ENCODE measurements at regions not wholly inside any gene's neighbourhood (a gene's known extent, or its start where the extent isn't known, plus 50 kb on each side); places are given as distances from the start of the nearest gene placed in this dataset.

GRCh38 chr14:51525739-51526138 lies 126.0 kb upstream of the FRMD6 start:
- Histone ChIP-seq H3K27ac (no peak overlapping the region), H3K36me3 (ENCODE audit: insufficient read depth, low read length) (no peaks in the 10 kb centered on the region), H3K9me3 (ENCODE audit: low read depth, low read length) (no peaks in the 10 kb centered on the region), H3K9ac (ENCODE audit: insufficient read length) (no peak overlapping the region), H3K4me3 (no peak overlapping the region)
- no peak for TF ChIP-seq FOXP2 (optimal IDR thresholded peaks at IDR 0.05; ENCODE audit: control extremely low read depth, extremely low read length, insufficient read depth)
- TF ChIP-seq EZH2 (IDR thresholded peaks at IDR 0.05): no peak
- TF ChIP-seq POLR2AphosphoS5 (IDR thresholded peaks at IDR 0.05; ENCODE audit: borderline replicate concordance, low read depth, low read length): no peak
- DNase-seq (ENCODE audit: low read depth, low spot score): no peak

- no peaks in the 10 kb centered on the region for H3K36me3 ChIP-seq (ENCODE audit: insufficient read depth, low read length)
- no peaks in the 10 kb centered on the region for H3K9me3 ChIP-seq (ENCODE audit: low read depth, low read length)
- H3K4me3 ChIP-seq: no peak overlapping the region
- H3K27ac ChIP-seq: no peak overlapping the region
- H3K9ac ChIP-seq (ENCODE audit: insufficient read length): no peak overlapping the region
- no peak for DNase-seq (ENCODE audit: low read depth, low spot score)
- TF ChIP-seq FOXP2 (optimal IDR thresholded peaks at IDR 0.05; ENCODE audit: control extremely low read depth, extremely low read length, insufficient read depth) (no peak), EZH2 (IDR thresholded peaks at IDR 0.05) (no peak), POLR2AphosphoS5 (IDR thresholded peaks at IDR 0.05; ENCODE audit: borderline replicate concordance, low read depth, low read length) (no peak)
Measured at GRCh38 chr14:51527073-51527472, 124.6 kb upstream of the FRMD6 start.

GRCh38 chr14:51529736-51530135 lies 122.0 kb upstream of the FRMD6 start:
- no peak for DNase-seq (ENCODE audit: low read depth, low spot score)

DNA sequence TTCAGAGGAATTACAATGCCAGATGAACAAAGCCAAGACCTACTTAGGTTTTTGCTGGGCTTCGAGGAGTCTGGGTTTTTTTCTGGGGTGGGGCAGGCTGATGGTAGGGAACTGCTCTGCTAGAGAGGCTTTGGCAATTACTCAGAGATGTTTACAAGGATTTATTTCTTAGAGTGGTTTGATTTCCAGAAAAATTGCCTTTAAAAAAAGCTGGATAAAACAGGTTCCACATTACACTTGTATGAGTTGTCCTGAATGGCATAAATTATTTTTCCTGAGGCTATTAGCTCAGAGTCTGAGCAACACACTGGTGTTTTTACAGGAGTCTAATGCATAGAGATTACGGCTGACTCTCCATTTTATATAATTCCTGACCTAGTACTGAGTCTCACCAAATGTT lies 118.5 kb upstream of the FRMD6 start:
- Histone ChIP-seq H3K9me3 (ENCODE audit: low read depth, low read length) (peaks cover 3% of the 10 kb centered on the region; the same call in 1 of the 2 replicates), H3K27ac (no peak overlapping the region), H3K9ac (ENCODE audit: insufficient read length) (no peak overlapping the region), H3K36me3 (ENCODE audit: insufficient read depth, low read length) (no peaks in the 10 kb centered on the region), H3K4me3 (no peak overlapping the region)
- TF ChIP-seq FOXP2 (optimal IDR thresholded peaks at IDR 0.05; ENCODE audit: control extremely low read depth, extremely low read length, insufficient read depth) (no peak), EZH2 (IDR thresholded peaks at IDR 0.05) (no peak), POLR2AphosphoS5 (IDR thresholded peaks at IDR 0.05; ENCODE audit: borderline replicate concordance, low read depth, low read length) (no peak)
- DNase-seq (ENCODE audit: low read depth, low spot score): no peak

More at GRCh38 chr14:51529736-51530135, 122.0 kb upstream of the FRMD6 start:
- Histone ChIP-seq H3K9ac (ENCODE audit: insufficient read length) (no peak overlapping the region), H3K9me3 (ENCODE audit: low read depth, low read length) (no peaks in the 10 kb centered on the region), H3K4me3 (no peak overlapping the region), H3K36me3 (ENCODE audit: insufficient read depth, low read length) (no peaks in the 10 kb centered on the region), H3K27ac (no peak overlapping the region)
- TF ChIP-seq POLR2AphosphoS5 (IDR thresholded peaks at IDR 0.05; ENCODE audit: borderline replicate concordance, low read depth, low read length): no peak
- no peak for TF ChIP-seq FOXP2 (optimal IDR thresholded peaks at IDR 0.05; ENCODE audit: control extremely low read depth, extremely low read length, insufficient read depth)
- no peak for TF ChIP-seq EZH2 (IDR thresholded peaks at IDR 0.05)

- no peak overlapping the region for H3K27ac ChIP-seq
Measured at GRCh38 chr14:51533872-51534553, 117.7 kb upstream of the FRMD6 start.

DNA sequence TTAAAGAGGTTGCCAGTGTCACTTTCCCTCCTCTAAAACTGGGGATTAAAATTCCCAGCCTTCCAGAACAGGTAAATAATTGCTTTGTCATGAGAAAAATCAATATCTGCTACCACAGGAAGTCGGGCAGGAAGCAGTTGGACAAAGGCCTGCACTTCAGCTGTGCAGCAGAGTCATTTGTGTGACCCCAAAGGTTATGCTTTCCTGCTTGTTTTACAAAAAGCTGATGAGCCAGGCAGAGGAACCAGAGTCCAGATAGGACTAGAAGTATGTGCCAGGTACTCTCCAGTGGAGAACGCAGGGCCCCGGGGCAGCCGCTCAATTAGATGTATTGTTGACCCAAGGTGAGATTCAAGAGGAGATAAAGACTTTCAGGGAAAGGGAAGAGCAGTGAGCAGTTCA lies 117.1 kb upstream of the FRMD6 start:
- Histone ChIP-seq H3K4me3 (no peak overlapping the region), H3K9ac (ENCODE audit: insufficient read length) (no peak overlapping the region), H3K9me3 (ENCODE audit: low read depth, low read length) (peaks cover 3% of the 10 kb centered on the region; the same call in 1 of the 2 replicates), H3K27ac (no peak overlapping the region), H3K36me3 (ENCODE audit: insufficient read depth, low read length) (no peaks in the 10 kb centered on the region)
- TF ChIP-seq FOXP2 (optimal IDR thresholded peaks at IDR 0.05; ENCODE audit: control extremely low read depth, extremely low read length, insufficient read depth): no peak
- no peak for TF ChIP-seq EZH2 (IDR thresholded peaks at IDR 0.05)
- no peak for TF ChIP-seq POLR2AphosphoS5 (IDR thresholded peaks at IDR 0.05; ENCODE audit: borderline replicate concordance, low read depth, low read length)
- no peak for DNase-seq (ENCODE audit: low read depth, low spot score)

More at GRCh38 chr14:51533872-51534553, 117.7 kb upstream of the FRMD6 start:
- H3K9me3 ChIP-seq (ENCODE audit: low read depth, low read length): peaks cover 3% of the 10 kb centered on the region; the same call in 1 of the 2 replicates
- H3K36me3 ChIP-seq (ENCODE audit: insufficient read depth, low read length): no peaks in the 10 kb centered on the region
- DNase-seq (ENCODE audit: low read depth, low spot score): no peak
- H3K9ac ChIP-seq (ENCODE audit: insufficient read length): no peak overlapping the region
- H3K4me3 ChIP-seq: no peak overlapping the region
- TF ChIP-seq POLR2AphosphoS5 (IDR thresholded peaks at IDR 0.05; ENCODE audit: borderline replicate concordance, low read depth, low read length): no peak
- no peak for TF ChIP-seq EZH2 (IDR thresholded peaks at IDR 0.05)
- no peak for TF ChIP-seq FOXP2 (optimal IDR thresholded peaks at IDR 0.05; ENCODE audit: control extremely low read depth, extremely low read length, insufficient read depth)

DNA sequence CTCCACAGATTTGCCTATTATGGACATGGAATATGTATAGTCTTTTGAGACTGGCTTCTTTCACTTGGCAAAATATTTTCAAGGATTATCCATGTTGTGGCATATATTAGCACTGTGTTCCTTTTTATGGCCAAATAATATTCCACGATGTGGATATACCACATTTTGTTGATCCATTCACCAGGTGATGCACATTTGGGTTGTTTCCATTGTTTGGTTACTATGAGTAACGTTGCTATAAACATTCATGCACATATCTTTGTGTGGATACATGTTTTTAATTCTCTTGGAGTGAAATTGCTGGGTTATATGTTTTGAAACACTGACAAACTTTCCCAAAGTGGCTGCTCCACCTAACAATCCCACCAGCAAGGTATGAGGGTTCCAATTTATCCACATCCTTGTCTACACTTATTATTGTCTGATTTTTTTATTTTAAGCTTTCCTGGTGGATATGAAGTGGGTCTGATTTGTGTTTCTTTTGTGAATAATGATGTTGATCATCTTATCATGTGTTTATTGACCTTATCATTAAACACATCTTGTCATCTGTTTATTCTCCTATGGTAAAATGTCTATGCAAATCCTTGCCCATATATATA lies 116.2 kb upstream of the FRMD6 start:
- H3K4me3 ChIP-seq: no peak overlapping the region
- DNase-seq (ENCODE audit: low read depth, low spot score): no peak
- no peak overlapping the region for H3K9ac ChIP-seq (ENCODE audit: insufficient read length)
- TF ChIP-seq EZH2 (IDR thresholded peaks at IDR 0.05) (no peak), FOXP2 (optimal IDR thresholded peaks at IDR 0.05; ENCODE audit: control extremely low read depth, extremely low read length, insufficient read depth) (no peak), POLR2AphosphoS5 (IDR thresholded peaks at IDR 0.05; ENCODE audit: borderline replicate concordance, low read depth, low read length) (no peak)
- peaks cover 3% of the 10 kb centered on the region; the same call in 1 of the 2 replicates for H3K9me3 ChIP-seq (ENCODE audit: low read depth, low read length)
- H3K36me3 ChIP-seq (ENCODE audit: insufficient read depth, low read length): no peaks in the 10 kb centered on the region
- no peak overlapping the region for H3K27ac ChIP-seq

DNA sequence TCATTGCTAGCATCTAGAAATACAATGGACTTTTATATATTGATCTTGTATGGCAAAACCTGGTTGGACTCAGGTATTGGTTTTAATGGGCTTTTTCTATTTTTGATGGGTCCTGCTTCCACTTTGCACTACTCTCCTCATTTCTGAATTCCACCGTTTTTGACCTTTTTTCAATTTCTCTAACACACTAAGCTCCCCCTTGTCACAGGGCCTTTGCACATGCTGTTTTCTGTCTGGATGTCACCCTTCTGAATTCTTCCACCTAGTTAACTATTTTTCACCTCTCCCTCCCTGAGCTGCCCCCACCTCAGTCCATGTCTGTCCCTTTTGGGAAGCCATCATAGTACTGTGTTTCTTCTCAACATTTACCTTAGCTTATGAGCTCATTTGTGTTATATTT lies 112.7 kb upstream of the FRMD6 start:
- no peak for DNase-seq (ENCODE audit: low read depth, low spot score)
- Histone ChIP-seq H3K36me3 (ENCODE audit: insufficient read depth, low read length) (no peaks in the 10 kb centered on the region), H3K4me3 (no peak overlapping the region), H3K9me3 (ENCODE audit: low read depth, low read length) (peaks cover 3% of the 10 kb centered on the region; the same call in 1 of the 2 replicates), H3K9ac (ENCODE audit: insufficient read length) (no peak overlapping the region), H3K27ac (no peak overlapping the region)
- TF ChIP-seq POLR2AphosphoS5 (IDR thresholded peaks at IDR 0.05; ENCODE audit: borderline replicate concordance, low read depth, low read length) (no peak), FOXP2 (optimal IDR thresholded peaks at IDR 0.05; ENCODE audit: control extremely low read depth, extremely low read length, insufficient read depth) (no peak), EZH2 (IDR thresholded peaks at IDR 0.05) (no peak)
